Muscle of leg (tissue), 3 donors: ENCODE measurements at regions not wholly inside any gene's neighbourhood (a gene's known extent, or its start where the extent isn't known, plus 50 kb on each side); places are given as distances from the start of the nearest gene placed in this dataset.
A peak's percentile ranks its signal among the peaks of the same experiment; 100 is the strongest.

ENCODE experiments used
- DNase-seq: peaks from one replicate; pipeline ENCODE4 v3.0.0; 2013
- H3K27ac ChIP-seq: one replicate; pipeline ENCODE4 v1.5.1; 2013; ENCODE audit warnings: mild to moderate bottlenecking, low read length, control low read depth
- H3K27me3 ChIP-seq: one replicate; pipeline ENCODE4 v1.6.1; 2013; ENCODE audit warnings: low read length; ENCODE audit not compliant: control insufficient read depth, insufficient read depth
- H3K36me3 ChIP-seq: one replicate; pipeline ENCODE4 v1.6.1; 2013; ENCODE audit warnings: low read length; ENCODE audit not compliant: control insufficient read depth, insufficient read depth
- H3K4me1 ChIP-seq: one replicate; pipeline ENCODE4 v1.6.1; 2013; ENCODE audit warnings: low read length; ENCODE audit not compliant: control insufficient read depth, insufficient read depth
- H3K4me3 ChIP-seq: one replicate; pipeline ENCODE4 v1.5.1; 2013; ENCODE audit warnings: low read length, control low read depth
- H3K9me3 ChIP-seq: replicated peaks from 2 replicates; pipeline ENCODE4 v1.6.1; 2013; ENCODE audit warnings: low read depth, low read length; ENCODE audit not compliant: control insufficient read depth
- WGBS: methylation state at CpG from one replicate; pipeline ENCODE4 v1.1.5; 2013; ENCODE audit warnings: missing lambda C conversion rate; ENCODE audit not compliant: insufficient coverage; 5-methylcytosine and 5-hydroxymethylcytosine counted together

DNA sequence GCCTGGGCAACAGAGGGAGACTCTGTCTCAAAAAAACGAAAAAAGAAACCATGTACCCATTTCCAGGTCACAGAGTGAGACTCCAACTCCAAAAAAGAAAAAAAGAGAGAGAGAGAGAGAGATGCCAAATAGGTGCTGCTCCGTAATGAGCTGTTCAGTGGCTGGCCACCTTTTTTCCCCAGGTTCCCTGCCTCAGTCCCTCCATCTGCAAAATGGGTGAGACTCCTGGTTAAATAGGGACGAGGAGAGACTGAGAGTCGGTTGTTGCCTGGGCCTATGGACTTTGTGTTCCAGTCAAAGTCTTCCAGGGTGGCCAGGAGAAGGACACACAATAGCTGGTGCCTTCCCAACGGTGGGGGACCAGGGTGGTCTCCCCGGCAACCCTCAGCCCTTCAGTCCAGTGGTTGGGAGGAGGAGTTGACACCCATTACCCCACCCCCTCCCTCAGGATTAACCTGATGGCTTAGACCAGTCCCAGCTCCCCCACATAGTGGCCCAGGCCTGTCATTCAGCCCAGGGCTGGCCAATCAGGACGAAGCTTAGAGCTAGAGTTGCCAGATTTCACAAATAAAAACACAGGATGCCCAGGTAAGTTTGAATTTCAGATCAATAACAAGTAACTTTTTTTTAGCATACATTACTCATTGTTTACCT lies 258.2 kb downstream of the PARN start:
- Histone ChIP-seq H3K27me3 (no peaks in the 10 kb centered on the region), H3K36me3 (no peaks in the 10 kb centered on the region), H3K27ac (no peak overlapping the region), H3K4me1 (peaks cover 9% of the 10 kb centered on the region), H3K4me3 (no peak overlapping the region), H3K9me3 (no peaks in the 10 kb centered on the region)
- DNase-seq, result no peak
- no CpG with 5 or more reads among the region's 7 CpGs for WGBS

GRCh38 chr16:14370736-14371234 lies 259.3 kb downstream of the PARN start:
- no peak overlapping the region for H3K4me3 ChIP-seq
- no peaks in the 10 kb centered on the region for H3K27me3 ChIP-seq
- no peaks in the 10 kb centered on the region for H3K9me3 ChIP-seq
- 71% methylated on average over 5 of the region's 7 CpGs for WGBS
- H3K27ac ChIP-seq, result no peak overlapping the region
- no peak for DNase-seq
- H3K36me3 ChIP-seq, result no peaks in the 10 kb centered on the region
- peaks cover 7% of the 10 kb centered on the region for H3K4me1 ChIP-seq

DNA sequence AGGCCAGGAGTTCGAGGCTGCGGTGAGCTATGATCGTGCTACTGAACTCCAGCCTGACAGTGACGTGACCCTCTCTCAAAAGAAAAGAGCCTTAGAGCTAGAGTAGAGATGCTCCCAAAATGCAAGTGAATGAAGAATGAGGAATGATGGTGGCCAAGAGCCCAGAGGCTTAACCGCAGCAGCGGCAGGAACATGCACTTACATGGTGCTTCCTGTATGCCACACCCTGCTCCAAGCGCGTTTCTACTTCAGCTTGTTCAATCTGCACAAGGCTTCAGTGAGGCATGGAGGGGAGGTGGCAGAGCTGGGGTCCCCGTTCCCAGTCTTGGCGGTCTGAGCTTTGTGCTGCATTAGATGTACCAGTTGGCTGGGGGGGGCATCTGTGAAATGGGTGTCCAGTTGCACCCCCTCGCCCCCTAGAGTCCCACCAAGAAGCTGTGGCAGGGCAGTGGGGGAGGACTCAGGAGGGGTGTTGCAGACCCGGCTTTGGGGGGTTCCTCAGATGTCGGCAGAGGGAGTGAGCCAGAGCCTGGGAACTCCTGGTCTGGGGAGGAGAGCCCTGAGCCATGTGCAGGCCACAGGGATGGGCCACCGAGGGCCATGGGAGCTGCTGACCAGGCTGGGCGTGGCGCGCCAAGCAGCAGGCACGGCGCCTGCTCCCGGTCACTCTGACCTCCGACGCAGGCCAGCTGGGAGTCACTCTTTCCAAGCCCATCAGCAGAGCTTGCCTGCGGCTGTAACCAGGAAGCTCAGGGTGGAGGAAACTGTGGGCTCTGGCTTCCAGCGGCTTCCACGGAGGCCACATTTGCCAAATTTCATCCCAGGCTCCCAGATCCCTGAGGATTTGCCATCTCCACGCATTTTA lies 260.1 kb downstream of the PARN start:
- Histone ChIP-seq H3K9me3 (no peaks in the 10 kb centered on the region), H3K36me3 (no peaks in the 10 kb centered on the region), H3K27ac (no peak overlapping the region), H3K4me1 (peaks cover 5% of the 10 kb centered on the region), H3K4me3 (no peak overlapping the region), H3K27me3 (peaks cover 2% of the 10 kb centered on the region)
- peak; percentile 25 for DNase-seq
- 68% methylated on average over 26 of the region's 26 CpGs for WGBS

DNA sequence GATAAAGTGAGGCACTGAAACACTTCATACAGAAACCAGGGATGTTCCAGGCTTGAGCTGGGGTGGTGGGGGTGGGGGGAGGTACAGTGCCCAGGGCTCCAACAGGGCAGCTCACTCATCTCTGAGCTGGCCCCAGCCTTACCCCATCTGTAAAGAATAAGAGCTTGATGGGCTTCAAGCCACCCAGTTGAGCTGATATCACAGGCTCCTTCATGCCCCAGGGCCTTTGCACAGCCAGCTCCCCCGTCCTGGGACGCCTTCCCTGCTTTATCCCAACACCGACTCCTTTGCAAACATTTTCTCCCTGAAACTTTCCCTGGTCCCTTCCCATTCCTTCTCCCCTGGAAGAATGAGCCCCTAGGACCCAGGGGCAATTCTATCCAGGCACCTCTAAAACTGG lies 261.7 kb downstream of the PARN start:
- Histone ChIP-seq H3K36me3 (no peaks in the 10 kb centered on the region), H3K27ac (no peak overlapping the region), H3K9me3 (no peaks in the 10 kb centered on the region), H3K27me3 (peaks cover 5% of the 10 kb centered on the region), H3K4me1 (peaks cover 8% of the 10 kb centered on the region), H3K4me3 (no peak overlapping the region)
- WGBS, result 90% methylated on average over 3 of the region's 3 CpGs
- DNase-seq, result no peak

DNA sequence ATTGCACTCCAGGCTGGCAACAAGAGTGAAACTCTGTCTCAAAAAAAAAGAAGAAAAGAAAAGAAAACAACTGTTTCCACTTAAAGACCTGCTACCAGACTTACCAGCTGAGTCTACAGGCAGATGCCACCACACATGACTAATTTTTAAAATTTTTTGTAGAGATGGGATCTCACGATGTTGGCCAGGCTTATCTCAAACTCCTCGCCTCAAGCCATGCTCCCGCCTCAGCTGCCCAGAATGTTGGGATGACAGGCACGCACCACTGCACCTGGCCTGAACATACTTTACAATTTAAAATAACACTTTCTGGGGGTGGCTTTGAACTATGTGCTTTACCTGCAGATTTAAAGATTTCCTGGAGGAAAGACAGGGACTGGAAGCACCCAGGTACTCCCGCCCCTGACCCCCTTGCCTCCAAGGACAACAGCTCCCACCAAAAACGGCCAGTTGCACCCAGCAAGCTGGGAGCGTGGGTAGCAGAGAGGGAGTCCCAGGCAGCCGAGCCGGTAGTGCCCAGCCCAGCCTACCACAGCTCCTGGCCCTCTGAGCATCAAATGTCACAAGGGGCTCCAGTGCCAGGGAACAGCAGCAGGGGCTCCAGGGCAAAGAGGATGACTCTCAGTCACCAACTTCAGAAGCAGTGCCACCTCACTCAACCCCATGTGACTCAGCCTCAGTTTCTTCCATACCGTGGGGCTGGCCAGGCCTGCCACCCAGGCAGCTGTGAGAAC lies 262.9 kb downstream of the PARN start:
- peaks cover 5% of the 10 kb centered on the region for H3K27me3 ChIP-seq
- no peak for DNase-seq
- no peak overlapping the region for H3K4me3 ChIP-seq
- peaks cover 6% of the 10 kb centered on the region for H3K4me1 ChIP-seq
- H3K27ac ChIP-seq, result no peak overlapping the region
- H3K9me3 ChIP-seq, result no peaks in the 10 kb centered on the region
- H3K36me3 ChIP-seq, result no peaks in the 10 kb centered on the region
- 74% methylated on average over 6 of the region's 10 CpGs for WGBS

DNA sequence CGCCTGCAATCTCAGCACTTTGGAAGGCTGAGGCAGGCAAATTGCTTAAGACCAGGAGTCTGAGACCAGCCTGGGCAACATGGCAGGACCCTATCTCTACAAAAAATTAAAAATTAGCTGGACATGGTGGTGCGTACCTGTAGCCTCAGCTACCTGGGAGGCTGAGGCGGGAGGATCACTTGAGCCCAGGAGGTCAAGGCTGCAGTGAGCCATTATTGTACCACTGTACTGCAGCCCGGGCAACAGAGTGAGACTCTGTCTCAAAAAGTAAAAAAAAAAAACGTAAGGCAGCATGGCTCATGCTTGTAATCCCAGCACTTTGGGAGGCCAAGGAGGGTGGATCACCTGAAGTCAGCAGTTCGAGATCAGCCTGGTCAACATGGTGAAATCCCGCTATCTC lies 263.6 kb downstream of the PARN start:
- H3K9me3 ChIP-seq, result no peaks in the 10 kb centered on the region
- H3K4me3 ChIP-seq, result no peak overlapping the region
- 93% methylated on average over 5 of the region's 7 CpGs for WGBS
- H3K36me3 ChIP-seq, result no peaks in the 10 kb centered on the region
- peaks cover 5% of the 10 kb centered on the region for H3K27me3 ChIP-seq
- H3K4me1 ChIP-seq, result peaks cover 6% of the 10 kb centered on the region
- no peak overlapping the region for H3K27ac ChIP-seq
- DNase-seq, result no peak

DNA sequence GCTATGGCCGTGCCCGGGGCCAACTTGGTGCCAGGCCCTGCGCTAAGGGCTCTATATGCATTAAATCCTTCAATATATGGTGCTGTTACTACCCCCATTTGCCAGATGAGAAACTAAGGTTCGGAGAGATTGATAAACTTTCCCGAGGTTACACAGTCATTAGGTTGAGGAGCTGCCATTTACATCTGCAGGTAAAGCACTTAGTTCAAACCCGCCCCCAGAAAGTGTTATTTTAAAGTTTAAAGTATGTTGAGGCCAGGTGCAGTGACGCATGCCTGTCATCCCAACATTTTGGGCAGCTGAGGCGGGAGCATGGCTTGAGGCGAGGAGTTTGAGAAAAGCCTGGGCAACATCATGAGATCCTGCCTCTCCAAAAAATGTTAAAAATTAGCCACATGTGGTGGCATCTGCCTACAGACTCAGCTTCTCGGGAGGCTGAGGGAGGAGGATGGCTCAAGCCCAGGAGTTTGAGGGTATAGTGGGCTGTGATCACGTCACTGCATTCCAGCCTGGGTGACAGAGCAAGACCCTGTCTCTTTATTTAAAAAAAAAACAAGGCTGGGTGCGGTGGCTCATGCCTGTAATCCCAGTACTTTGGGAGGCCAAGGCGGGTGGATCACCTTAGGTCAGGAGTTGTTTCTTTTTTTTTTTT lies 264.7 kb downstream of the PARN start:
- no peak for DNase-seq
- Histone ChIP-seq H3K36me3 (no peaks in the 10 kb centered on the region), H3K4me1 (peaks cover 6% of the 10 kb centered on the region), H3K9me3 (no peaks in the 10 kb centered on the region), H3K27me3 (peaks cover 5% of the 10 kb centered on the region), H3K27ac (no peak overlapping the region), H3K4me3 (no peak overlapping the region)
- WGBS, result 91% methylated on average over 8 of the region's 13 CpGs

- H3K27ac ChIP-seq, result no peak overlapping the region
- H3K4me1 ChIP-seq, result peaks cover 6% of the 10 kb centered on the region
- H3K27me3 ChIP-seq, result peaks cover 5% of the 10 kb centered on the region
- no peaks in the 10 kb centered on the region for H3K36me3 ChIP-seq
- H3K4me3 ChIP-seq, result no peak overlapping the region
- no peaks in the 10 kb centered on the region for H3K9me3 ChIP-seq
- DNase-seq, result peak; percentile 23
- 44% methylated on average over 28 of the region's 29 CpGs for WGBS
Observed at GRCh38 chr16:14364386-14365199, 265.5 kb downstream of the PARN start.

DNA sequence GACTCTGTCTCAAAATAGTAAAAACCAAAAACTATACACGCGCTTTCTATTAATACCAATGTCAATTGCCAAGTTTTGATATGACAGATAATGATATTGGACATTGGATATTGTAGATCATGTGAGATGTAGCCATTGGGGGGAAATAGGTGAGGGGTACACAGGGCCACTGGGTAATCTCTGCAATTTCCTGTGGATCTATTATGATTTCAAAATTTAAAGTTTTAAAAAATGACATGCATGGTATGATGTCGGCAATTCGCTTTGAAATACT lies 266.0 kb downstream of the PARN start:
- WGBS, result 15% methylated on average over 2 of the region's 4 CpGs

More for the DNA sequence above, 266.0 kb downstream of the PARN start:
- peaks cover 6% of the 10 kb centered on the region for H3K4me1 ChIP-seq
- no peaks in the 10 kb centered on the region for H3K36me3 ChIP-seq
- DNase-seq, result no peak
- no peak overlapping the region for H3K27ac ChIP-seq
- H3K4me3 ChIP-seq, result no peak overlapping the region
- H3K27me3 ChIP-seq, result peaks cover 5% of the 10 kb centered on the region
- no peaks in the 10 kb centered on the region for H3K9me3 ChIP-seq
